Tibial nerve (tissue), 4 donors: ENCODE measurements at regions not wholly inside any gene's neighbourhood (a gene's known extent, or its start where the extent isn't known, plus 50 kb on each side); places are given as distances from the start of the nearest gene placed in this dataset.

Source experiments
- DNase-seq, 2 donors: peaks; one replicate each; pipeline ENCODE4 v3.0.0-alpha.2; 2019; ENCODE audit warnings: low spot score in 2 of 2
- H3K27ac ChIP-seq, 4 donors: fragments of 200-600 bp; sonication (generic) in 3 of 4; one replicate each; pipeline ENCODE4 v1.5.1; 2017 to 2019; ENCODE audit warnings: mild to moderate bottlenecking in 1 of 4
- H3K27me3 ChIP-seq, 2 donors: fragments of 200-600 bp; sonication (generic) in 1 of 2; one replicate each; pipeline versions ENCODE4 v1.5.1 to v1.6.0; 2017 to 2019
- H3K36me3 ChIP-seq, 3 donors: fragments of 200-600 bp; sonication (generic); one replicate each; pipeline ENCODE4 v1.5.1; 2018 to 2019
- H3K4me1 ChIP-seq, 4 donors: fragments of 200-600 bp; sonication (generic) in 3 of 4; one replicate each; pipeline ENCODE4 v1.5.1; 2017 to 2019
- H3K4me3 ChIP-seq, 4 donors: fragments of 200-600 bp; sonication (generic) in 3 of 4; one replicate each; pipeline ENCODE4 v1.5.1; 2017 to 2019; ENCODE audit warnings: mild to moderate bottlenecking in 1 of 4, moderate library complexity in 1 of 4
- H3K9me3 ChIP-seq, 4 donors: fragments of 200-600 bp; sonication (generic) in 3 of 4; one replicate each; pipeline ENCODE4 v1.5.1; 2017 to 2019
- CTCF ChIP-seq, 5 experiments: fragments of 200-600 bp in 3 of 5; fragments of 450-650 bp in 2 of 5; sonication (generic) in 3 of 5; IDR thresholded peaks; one replicate each; pipeline ENCODE4 v1.5.1; 2016 to 2019; ENCODE audit warnings: antibody characterized with exemption in 5 of 5, mild to moderate bottlenecking in 3 of 5, moderate library complexity in 2 of 5
- EP300 ChIP-seq, 2 donors: sonication (generic); formaldehyde crosslinking; IDR thresholded peaks; one replicate each; pipeline ENCODE4 v1.6.1; 2017; ENCODE audit warnings: antibody characterized with exemption in 2 of 2, mild to moderate bottlenecking in 1 of 2
- POLR2A ChIP-seq, 2 donors: fragments of 450-650 bp; IDR thresholded peaks; one replicate each; pipeline ENCODE4 v1.6.1; 2017; ENCODE audit warnings: antibody characterized with exemption in 2 of 2, mild to moderate bottlenecking in 2 of 2, moderate library complexity in 2 of 2
- WGBS, 2 donors: methylation state at CpG; one replicate each; pipeline ENCODE4 v1.1.5; 2018; 5-methylcytosine and 5-hydroxymethylcytosine counted together

- WGBS, 2 donors: 56 to 62% methylated on average over 2 of the region's 2 CpGs
- Histone ChIP-seq H3K27ac (no peak overlapping the region), H3K4me3 (no peak overlapping the region), H3K4me1 (no peaks in the 10 kb centered on the region), H3K9me3 (peaks cover 0 to 5% (median 0%) of the 10 kb centered on the region in 4 donors), H3K27me3 (no peaks in the 10 kb centered on the region), H3K36me3 (no peaks in the 10 kb centered on the region)
- DNase-seq: no peak
- TF ChIP-seq EP300 (IDR thresholded peaks at IDR 0.05) (no peak), POLR2A (IDR thresholded peaks at IDR 0.05) (no peak), CTCF (IDR thresholded peaks at IDR 0.05) (no peak)
These were observed 114.2 kb downstream of the QRSL1 start for GRCh38 chr6:106743612-106744011.

GRCh38 chr6:106740287-106740686 lies 110.9 kb downstream of the QRSL1 start:
- WGBS, 2 donors: 48 to 53% methylated on average over 3 of the region's 3 CpGs
- Histone ChIP-seq H3K4me1 (no peaks in the 10 kb centered on the region), H3K9me3 (peaks cover 0 to 12% (median 0%) of the 10 kb centered on the region in 4 donors), H3K36me3 (no peaks in the 10 kb centered on the region), H3K27ac (no peak overlapping the region), H3K4me3 (no peak overlapping the region), H3K27me3 (no peaks in the 10 kb centered on the region)
- TF ChIP-seq POLR2A (IDR thresholded peaks at IDR 0.05) (no peak), CTCF (IDR thresholded peaks at IDR 0.05) (no peak), EP300 (IDR thresholded peaks at IDR 0.05) (no peak)
- DNase-seq: no peak

GRCh38 chr6:106739387-106739786 lies 110.0 kb downstream of the QRSL1 start:
- no peaks in the 10 kb centered on the region for H3K4me1 ChIP-seq
- no peak overlapping the region for H3K4me3 ChIP-seq
- peaks cover 0 to 12% (median 0%) of the 10 kb centered on the region in 4 donors for H3K9me3 ChIP-seq
- 82 to 85% methylated on average over 5 of the region's 5 CpGs for WGBS, 2 donors
- H3K27ac ChIP-seq: no peak overlapping the region
- no peaks in the 10 kb centered on the region for H3K36me3 ChIP-seq
- no peaks in the 10 kb centered on the region for H3K27me3 ChIP-seq
- DNase-seq: no peak
- TF ChIP-seq EP300 (IDR thresholded peaks at IDR 0.05) (no peak), POLR2A (IDR thresholded peaks at IDR 0.05) (no peak), CTCF (IDR thresholded peaks at IDR 0.05) (no peak)

- no peak for DNase-seq
- Histone ChIP-seq H3K4me1 (no peaks in the 10 kb centered on the region), H3K9me3 (peaks cover 0 to 6% (median 0%) of the 10 kb centered on the region in 4 donors), H3K27ac (no peak overlapping the region), H3K27me3 (no peaks in the 10 kb centered on the region), H3K36me3 (no peaks in the 10 kb centered on the region), H3K4me3 (no peak overlapping the region)
- no peak for TF ChIP-seq EP300 (IDR thresholded peaks at IDR 0.05)
- TF ChIP-seq POLR2A (IDR thresholded peaks at IDR 0.05): no peak
- no peak for TF ChIP-seq CTCF (IDR thresholded peaks at IDR 0.05)
- WGBS, 2 donors: 69 to 71% methylated on average over 2 of the region's 2 CpGs
These were observed 107.1 kb downstream of the QRSL1 start for GRCh38 chr6:106736502-106736901.

- Histone ChIP-seq H3K27ac (no peak overlapping the region), H3K4me1 (no peaks in the 10 kb centered on the region), H3K27me3 (no peaks in the 10 kb centered on the region), H3K4me3 (no peak overlapping the region), H3K36me3 (no peaks in the 10 kb centered on the region), H3K9me3 (peaks cover 0 to 6% (median 0%) of the 10 kb centered on the region in 4 donors)
- no peak for TF ChIP-seq POLR2A (IDR thresholded peaks at IDR 0.05)
- no peak for TF ChIP-seq CTCF (IDR thresholded peaks at IDR 0.05)
- TF ChIP-seq EP300 (IDR thresholded peaks at IDR 0.05): no peak
- no peak for DNase-seq
These were observed 106.5 kb downstream of the QRSL1 start for GRCh38 chr6:106735828-106736227.
